ENCODE measurements at regions not wholly inside any gene's neighbourhood (a gene's known extent, or its start where the extent isn't known, plus 50 kb on each side); places are given as distances from the start of the nearest gene placed in this dataset.
A peak's percentile ranks its signal among the peaks of the same experiment; 100 is the strongest.

- no peak for DNase-seq (ENCODE audit: low spot score)
Measured at GRCh38 chr16:61323456-61323855, 712.8 kb downstream of the CDH8 start.

GRCh38 chr16:61320791-61321190 is 715.4 kb downstream of the CDH8 start:
- DNase-seq (ENCODE audit: low spot score) = no peak

GRCh38 chr16:61313931-61314330 is 722.3 kb downstream of the CDH8 start:
- peak; percentile 19 for DNase-seq (ENCODE audit: low spot score)

GRCh38 chr16:61309386-61309785 is 726.9 kb downstream of the CDH8 start:
- DNase-seq (ENCODE audit: low spot score) = no peak

- DNase-seq (ENCODE audit: low spot score) = no peak
Measured at GRCh38 chr16:61306204-61306603, 730.0 kb downstream of the CDH8 start.

GRCh38 chr16:61296814-61297213 is 739.4 kb downstream of the CDH8 start:
- no peak for DNase-seq (ENCODE audit: low spot score)

GRCh38 chr16:61296305-61296704 is 739.9 kb downstream of the CDH8 start:
- DNase-seq (ENCODE audit: low spot score) = no peak

GRCh38 chr16:61295311-61295710 is 740.9 kb downstream of the CDH8 start:
- DNase-seq (ENCODE audit: low spot score) = no peak

- DNase-seq (ENCODE audit: low spot score) = no peak
Measured at GRCh38 chr16:61289141-61289540, 747.1 kb downstream of the CDH8 start.

GRCh38 chr16:61277849-61278248 is 758.4 kb downstream of the CDH8 start:
- DNase-seq (ENCODE audit: low spot score) = no peak

GRCh38 chr16:61274211-61274610 is 762.0 kb downstream of the CDH8 start:
- DNase-seq (ENCODE audit: low spot score) = no peak

GRCh38 chr16:61270726-61271125 is 765.5 kb downstream of the CDH8 start:
- DNase-seq (ENCODE audit: low spot score) = no peak

GRCh38 chr16:61263400-61263799 is 772.8 kb downstream of the CDH8 start:
- no peak for DNase-seq (ENCODE audit: low spot score)

- no peak for DNase-seq (ENCODE audit: low spot score)
Measured at GRCh38 chr16:61261315-61261714, 774.9 kb downstream of the CDH8 start.

GRCh38 chr16:61246592-61246991 is 789.6 kb downstream of the CDH8 start:
- no peak for DNase-seq (ENCODE audit: low spot score)

GRCh38 chr16:61243954-61244353 is 792.3 kb downstream of the CDH8 start:
- DNase-seq (ENCODE audit: low spot score) = no peak

GRCh38 chr16:61237884-61238485 is 798.3 kb downstream of the CDH8 start:
- no peak for DNase-seq (ENCODE audit: low spot score)

GRCh38 chr16:61233713-61234112 is 802.5 kb downstream of the CDH8 start:
- no peak for DNase-seq (ENCODE audit: low spot score)

GRCh38 chr16:61228371-61228770 is 807.9 kb downstream of the CDH8 start:
- no peak for DNase-seq (ENCODE audit: low spot score)

- no peak for DNase-seq (ENCODE audit: low spot score)
Measured at GRCh38 chr16:61215605-61216004, 820.6 kb downstream of the CDH8 start.

GRCh38 chr16:61214780-61215179 is 821.5 kb downstream of the CDH8 start:
- no peak for DNase-seq (ENCODE audit: low spot score)

- no peak for DNase-seq (ENCODE audit: low spot score)
Measured at GRCh38 chr16:61210076-61210475, 826.2 kb downstream of the CDH8 start.

GRCh38 chr16:61195006-61195405 is 841.2 kb downstream of the CDH8 start:
- no peak for DNase-seq (ENCODE audit: low spot score)

GRCh38 chr16:61194573-61194972 is 841.7 kb downstream of the CDH8 start:
- no peak for DNase-seq (ENCODE audit: low spot score)

- no peak for DNase-seq (ENCODE audit: low spot score)
Measured at GRCh38 chr16:61182391-61182790, 853.8 kb downstream of the CDH8 start.

Measured in AG08395 (cell line).